HG03196 (cell line): ENCODE measurements at regions not wholly inside any gene's neighbourhood (a gene's known extent, or its start where the extent isn't known, plus 50 kb on each side); places are given as distances from the start of the nearest gene placed in this dataset.
"Not testable (repeated sequence)": the region's sequence is repeated elsewhere in the genome, so short reads cannot be mapped to it uniquely, and the experiment has no call there.

Source experiments
- ATAC-seq: cut with Tn5 transposase; IDR thresholded peaks from one replicate; pipeline ENCODE4 v1.9.1; 2021; ENCODE audit not compliant: unreplicated experiment

DNA sequence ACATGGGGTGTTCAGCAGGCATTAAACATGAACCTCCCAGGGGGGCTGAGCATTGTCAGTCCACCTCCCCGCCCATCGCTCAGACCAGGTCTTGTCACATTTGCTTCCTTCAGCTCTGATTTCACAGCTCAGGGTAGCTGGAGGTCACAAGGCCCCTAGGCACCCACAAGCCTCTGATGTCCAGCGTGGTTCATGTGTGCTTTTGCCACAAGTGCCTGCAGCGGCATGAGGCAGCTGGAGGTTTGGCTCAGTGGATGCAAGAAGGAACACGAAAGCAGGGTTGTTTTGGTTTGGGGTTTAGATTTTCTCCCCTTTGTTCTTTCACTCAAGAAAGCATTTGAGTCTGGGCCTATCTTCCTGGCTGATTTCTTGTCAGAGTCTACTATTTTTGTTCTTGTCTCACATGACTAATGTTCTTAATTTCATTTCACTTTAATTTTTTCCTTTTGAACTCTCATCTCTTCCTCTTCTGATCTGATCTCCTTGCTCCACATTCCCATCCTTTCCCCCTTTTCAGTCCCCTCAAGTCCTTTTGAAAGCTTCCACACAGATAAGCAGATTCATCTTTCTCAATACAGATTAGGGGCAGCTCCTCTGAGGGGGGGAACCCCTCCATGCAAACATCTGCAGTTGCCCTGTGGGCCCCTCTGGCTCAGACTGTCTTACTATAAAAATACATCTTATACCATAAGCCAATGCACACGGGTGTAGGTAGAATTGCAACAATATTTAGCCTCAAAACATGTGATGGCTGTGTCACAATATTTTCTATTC lies 68.1 kb upstream of the CEP85L start:
- ATAC-seq: no peak

DNA sequence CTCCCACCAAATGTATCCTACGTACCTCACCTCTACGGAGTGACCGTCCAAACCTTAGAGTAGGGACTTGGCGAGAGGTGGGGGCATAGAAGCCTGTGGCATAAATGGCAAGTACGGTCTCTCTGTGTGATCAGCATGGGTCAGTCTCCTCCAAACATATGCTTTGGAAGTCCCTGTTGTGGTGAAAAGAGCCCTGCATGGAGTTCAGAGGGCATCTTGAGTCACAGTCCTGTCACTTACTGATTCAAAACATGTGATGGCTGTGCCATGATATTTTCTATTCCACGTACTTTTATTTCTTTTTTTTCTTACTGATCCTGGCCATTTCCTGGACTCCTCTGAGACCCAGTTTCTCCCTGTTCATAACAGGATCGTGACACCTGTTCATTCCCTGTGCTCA lies 67.5 kb upstream of the CEP85L start:
- ATAC-seq: no peak

DNA sequence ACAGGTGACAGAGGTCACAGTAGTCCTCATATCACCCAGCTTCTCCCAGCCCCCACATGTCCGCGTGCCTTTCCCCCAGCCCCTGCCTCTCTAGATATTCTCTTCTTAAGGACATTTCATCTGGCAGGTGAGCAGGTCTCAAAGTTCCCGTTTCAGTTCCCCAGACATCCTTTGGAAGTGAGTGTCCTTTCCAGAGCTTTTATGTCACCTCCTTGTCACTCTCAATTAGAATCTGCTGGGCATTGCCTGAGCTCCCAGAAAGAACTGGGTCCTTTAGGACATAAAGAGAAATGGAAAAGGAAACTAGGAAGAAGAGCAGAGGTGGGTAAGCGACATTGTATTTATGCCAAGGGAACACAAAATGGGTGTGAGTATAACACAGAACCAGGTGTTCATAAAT lies 66.9 kb upstream of the CEP85L start:
- ATAC-seq: no peak

DNA sequence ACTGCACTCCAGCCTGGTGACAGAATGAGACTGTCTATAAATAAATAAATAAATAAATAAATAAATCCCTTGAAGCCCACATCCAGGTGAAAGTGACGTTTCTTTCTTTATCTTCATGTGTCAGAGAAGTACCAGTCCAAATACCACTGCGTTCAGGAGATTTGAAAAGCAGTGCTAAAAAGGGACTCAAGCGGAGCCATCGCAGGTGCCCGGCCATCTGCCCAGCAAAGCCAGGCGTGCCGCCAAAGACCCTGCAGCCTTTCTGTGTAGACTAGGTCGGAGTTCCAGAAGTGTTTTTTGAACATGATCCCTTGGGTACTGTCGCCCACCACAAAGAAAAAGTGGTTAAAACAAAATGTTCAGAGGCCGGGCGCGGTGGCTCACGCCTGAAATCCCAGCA lies 65.7 kb upstream of the CEP85L start:
- ATAC-seq: no peak

DNA sequence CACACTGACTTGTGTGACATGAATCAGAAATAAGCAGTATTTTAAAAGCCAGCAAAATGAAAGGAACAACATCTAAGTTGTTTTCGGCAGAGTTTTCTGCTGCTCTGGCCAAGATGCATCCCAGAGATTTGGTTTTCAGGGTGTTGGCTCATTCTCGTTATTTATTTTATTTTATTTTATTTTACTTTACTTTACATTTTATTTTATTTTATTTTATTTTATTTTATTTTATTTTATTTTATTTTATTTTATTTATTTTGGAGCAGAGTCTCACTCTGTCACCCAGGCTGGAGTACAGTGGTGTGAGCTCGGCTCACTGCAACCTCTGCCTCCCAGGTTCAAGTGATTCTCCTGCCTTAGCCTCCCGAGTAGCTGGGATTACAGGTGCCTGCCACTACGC lies 64.5 kb upstream of the CEP85L start:
- ATAC-seq: not testable (repeated sequence)

DNA sequence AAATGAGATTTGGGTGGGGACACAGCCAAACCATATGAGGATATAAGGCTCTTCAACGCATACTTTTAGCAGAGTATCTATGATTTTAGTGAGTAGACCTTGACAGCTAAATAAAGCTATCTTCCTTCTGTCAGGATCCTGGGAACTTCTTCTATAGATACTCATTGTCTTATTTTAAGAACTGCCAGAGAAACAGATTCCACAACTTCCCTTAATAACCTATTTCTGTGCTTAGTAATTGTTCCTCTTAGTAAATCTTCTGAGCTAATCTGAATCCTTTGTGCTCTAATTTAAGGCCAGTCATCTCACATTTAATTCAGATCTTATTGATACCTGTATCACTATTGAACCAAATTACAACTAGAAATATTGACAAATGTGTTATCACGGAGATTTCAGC lies 64.0 kb upstream of the CEP85L start:
- ATAC-seq: no peak

DNA sequence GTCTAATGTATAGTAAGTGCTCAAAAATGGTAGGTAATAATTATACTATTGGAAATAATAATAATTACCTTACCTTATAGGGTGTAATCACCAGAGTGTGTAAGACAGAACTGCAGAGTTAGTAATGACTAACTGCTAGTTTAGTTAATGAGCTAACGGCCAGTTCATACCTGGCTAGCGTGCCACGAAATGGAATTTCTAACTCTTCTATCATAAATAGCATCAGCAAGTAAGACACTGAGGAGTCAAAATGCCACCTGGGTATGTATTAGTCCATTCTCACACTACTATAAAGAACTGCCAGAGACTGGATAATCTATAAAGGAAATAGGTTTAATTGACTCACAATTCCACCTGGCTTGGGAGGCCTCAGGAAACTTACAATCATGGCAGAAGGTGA lies 63.4 kb upstream of the CEP85L start:
- ATAC-seq: no peak

DNA sequence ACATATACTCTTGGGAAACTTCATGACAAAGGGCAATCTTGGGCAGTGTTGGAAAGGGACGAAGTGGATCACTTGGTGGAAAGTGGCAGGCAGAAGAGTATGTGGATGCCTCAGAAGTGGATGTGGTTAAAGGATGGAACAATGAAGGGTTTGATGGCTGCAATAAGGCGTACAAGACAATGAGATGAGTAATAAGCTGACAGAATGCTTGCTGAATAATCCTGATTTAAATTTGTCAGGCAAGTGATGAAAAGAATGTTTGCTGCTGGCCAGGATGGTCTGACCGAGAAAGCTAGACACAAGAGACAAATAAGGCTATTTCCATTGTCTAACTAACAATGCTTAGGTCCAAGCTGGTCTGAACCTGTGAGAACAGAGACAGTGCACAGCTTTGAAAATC lies 61.6 kb upstream of the CEP85L start:
- ATAC-seq: no peak

DNA sequence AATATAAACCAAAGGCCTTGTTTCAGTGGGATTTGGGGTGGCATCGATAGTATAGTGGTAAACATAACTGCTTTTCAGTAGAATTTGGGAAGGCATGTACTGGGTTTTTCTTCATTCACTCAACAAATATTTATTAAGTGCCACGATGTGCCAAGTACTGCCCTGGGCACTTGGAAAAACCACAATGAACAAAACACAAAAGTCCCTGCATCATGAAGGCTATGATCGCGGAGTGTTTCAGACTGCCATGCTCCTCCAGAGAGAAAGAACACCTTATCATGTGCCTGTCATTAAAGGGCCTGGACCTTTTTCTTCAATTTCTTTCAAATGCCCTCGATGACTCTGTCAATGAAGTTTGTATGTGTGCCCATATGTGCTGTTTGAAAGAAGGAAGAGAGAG lies 59.2 kb upstream of the CEP85L start:
- ATAC-seq: no peak

DNA sequence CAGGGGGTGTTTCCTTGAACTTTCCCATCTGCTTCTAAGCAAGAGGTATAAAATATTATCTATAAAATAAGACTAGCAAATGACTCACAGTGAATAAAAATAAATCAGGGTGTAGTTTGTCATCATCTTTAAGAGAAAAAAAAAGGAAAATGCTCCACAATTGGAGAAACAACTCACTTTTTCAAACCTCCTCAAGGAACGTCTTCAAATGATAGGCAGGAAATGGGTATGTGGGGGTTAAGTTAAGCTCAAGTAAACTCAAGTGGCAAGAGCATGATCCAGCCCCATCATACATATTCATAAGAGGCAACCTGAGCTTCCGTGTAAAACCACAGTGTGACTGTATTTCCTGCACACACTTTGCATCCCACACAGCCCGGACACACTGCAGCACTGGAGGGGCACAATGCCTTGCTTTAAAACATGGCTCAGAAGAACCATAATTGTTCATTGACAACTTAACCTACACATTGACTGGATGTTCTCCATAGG lies 58.5 kb upstream of the CEP85L start:
- peak; percentile 93 for ATAC-seq

DNA sequence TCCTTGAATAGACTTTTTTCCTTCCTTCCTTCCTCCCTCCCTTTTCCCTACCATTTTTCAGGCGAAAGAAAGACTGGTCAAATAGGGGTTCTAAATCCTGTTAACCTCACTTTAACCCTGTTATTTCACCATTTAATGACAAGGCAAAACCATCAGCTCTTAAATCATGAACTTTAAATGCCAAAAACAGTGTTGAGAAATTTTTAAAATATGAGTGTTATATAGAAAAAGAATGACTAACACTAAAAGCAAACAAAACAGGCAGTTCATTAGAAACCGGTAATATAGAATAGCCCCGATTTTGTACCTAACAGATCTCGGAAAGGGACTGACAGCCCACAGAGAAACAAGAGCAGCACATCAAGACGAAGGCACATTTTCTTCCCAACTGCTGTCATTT lies 57.4 kb upstream of the CEP85L start:
- ATAC-seq: no peak

DNA sequence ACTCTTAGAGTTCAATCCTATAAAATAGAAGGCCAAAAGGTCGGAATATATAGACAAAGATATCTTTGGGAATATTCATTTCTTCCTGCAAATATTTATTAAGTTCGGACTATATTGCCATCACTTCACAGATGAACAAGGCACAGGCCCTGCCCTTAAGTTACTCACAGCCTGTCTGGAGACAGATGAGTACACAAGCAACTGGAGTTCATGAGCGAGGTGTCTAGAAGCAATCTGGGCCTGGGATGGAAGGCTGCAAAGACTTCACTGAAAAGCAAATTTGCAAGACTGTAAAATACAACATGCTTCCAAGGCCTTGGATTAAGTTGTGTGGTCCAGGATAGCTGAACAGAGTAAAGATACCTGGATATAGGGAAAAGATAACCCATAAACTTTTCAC lies 56.7 kb upstream of the CEP85L start:
- ATAC-seq: no peak

DNA sequence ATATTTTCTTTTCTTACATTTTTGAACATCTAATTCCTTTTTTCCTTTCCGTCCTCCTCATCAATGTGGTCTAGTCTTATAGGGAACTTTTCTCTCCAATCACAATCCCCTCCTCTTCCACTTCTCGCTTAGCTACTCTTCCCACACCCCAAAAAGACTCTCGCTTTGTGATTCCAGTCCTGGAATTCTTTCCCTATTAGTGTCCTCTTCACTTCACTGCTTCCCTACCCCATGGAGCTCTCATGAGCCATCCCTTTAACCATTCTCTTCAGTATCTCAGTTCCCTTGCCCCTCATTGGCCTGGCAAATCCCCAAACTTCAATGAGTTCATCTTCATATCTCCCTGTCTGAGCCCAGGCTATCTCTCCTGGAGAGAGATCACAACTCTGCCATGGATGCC lies 55.3 kb upstream of the CEP85L start:
- no peak for ATAC-seq

DNA sequence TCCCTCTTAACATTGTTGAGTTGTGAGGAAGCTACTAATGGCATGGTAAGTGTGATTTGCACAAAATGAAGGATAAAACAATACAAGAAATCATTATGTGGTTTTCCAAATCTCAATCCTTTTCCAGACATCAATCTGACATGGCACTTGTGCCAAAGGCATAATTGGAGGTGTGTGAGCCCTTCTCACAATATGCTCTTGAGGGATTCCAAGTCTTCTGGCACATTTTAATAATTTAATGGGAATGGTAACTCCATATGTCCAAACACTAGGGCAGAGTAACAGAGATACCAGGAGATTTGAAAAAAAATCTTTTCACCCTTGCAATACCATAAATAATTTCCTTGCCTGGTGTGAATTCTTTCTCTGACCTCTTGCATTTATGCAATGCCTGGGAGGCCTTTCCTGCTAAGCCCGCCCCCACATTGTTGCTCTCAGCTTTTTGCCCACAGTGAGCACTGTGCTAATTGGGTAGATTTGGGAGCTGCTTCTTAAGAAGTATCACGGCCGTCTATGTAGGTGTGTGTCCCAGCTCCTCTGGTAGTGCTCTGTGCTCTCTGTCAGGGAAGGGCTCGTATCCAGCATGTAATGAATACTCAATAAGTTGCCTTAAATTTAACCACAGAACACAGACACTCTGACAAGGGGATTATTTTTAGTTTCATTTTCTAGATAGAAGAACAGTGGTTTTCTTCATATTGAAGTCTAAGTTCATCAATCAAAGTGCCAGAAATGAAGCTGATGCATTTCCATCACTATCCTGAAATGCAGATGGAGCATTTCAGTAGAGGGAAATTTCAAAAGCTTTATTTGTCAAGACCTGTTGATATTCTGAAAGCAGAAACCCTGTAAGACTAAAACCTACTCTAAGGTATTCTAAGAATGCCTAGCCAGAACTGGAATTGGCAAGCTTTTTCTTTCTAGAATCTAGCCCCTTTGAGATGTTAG lies 54.4 kb upstream of the CEP85L start:
- peak; percentile 28 for ATAC-seq

DNA sequence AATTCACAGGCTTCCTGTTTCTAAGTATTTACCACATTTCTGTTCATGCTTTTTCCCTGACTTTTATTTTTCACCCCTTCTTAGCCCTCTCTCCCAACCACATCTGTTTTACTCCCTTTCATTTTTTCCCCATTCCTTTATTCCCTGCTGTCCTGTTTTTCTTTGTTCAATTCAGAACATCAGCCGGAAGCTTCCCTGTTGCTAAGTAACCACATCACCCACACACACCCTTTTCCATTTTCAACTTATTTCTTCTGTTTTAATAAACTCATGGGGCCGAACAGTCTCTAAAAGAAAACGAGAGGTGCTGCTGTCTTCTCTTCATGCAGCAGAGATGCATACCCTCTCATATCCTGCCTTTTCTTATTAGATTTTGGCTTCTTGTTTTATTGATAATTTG lies 53.5 kb upstream of the CEP85L start:
- no peak for ATAC-seq

DNA sequence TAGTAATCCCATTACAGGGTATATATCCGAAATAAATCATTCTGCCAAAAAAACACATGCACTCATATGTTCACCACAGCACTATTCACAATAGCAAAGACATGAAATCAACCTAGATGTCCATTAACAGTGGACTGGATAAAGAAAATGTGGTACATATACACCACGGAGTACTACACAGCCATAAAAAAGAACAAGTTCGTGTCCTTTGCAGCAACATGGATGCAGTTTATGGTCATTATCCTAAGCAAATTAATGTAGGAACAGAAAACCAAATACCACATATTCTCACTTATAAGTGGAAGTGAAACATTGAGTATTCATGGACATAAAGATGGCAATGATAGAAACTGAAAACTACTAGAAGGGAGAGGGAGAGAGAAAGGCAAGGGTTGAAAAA lies 49.9 kb upstream of the CEP85L start:
- ATAC-seq: not testable (repeated sequence)
